Kidney (tissue), 13 donors: ENCODE measurements at regions not wholly inside any gene's neighbourhood (a gene's known extent, or its start where the extent isn't known, plus 50 kb on each side); places are given as distances from the start of the nearest gene placed in this dataset.
A peak's percentile ranks its signal among the peaks of the same experiment; 100 is the strongest.

Source experiments
- DNase-seq, 5 donors: peaks; one replicate each; pipeline ENCODE4 v3.0.0-alpha.2; 2013 to 2020
- FAIRE-seq: peaks from 2 replicates; lab custom pipeline; 2012; peaks lifted over from hg19 to GRCh38; lab: Jason Lieb, UNC
- H3K27ac ChIP-seq, 2 donors: one replicate each; pipeline ENCODE4 v1.7.0; 2013; ENCODE audit warnings: low read depth in 2 of 2, low read length in 2 of 2, inconsistent platforms in 1 of 2
- H3K27me3 ChIP-seq: one replicate; pipeline ENCODE4 v1.7.1; 2013; ENCODE audit warnings: low read length, inconsistent platforms; ENCODE audit not compliant: control insufficient read depth, insufficient read depth
- H3K36me3 ChIP-seq, 3 donors: one replicate each; pipeline versions ENCODE4 v1.7.0 to v1.7.1; 2013; ENCODE audit warnings: low read length in 3 of 3, control low read depth in 1 of 3, inconsistent platforms in 1 of 3; ENCODE audit not compliant: insufficient read depth in 3 of 3, control insufficient read depth in 2 of 3
- H3K4me1 ChIP-seq, 3 donors: one replicate each; pipeline versions ENCODE4 v1.7.0 to v1.7.1; 2013; ENCODE audit warnings: low read length in 3 of 3, inconsistent platforms in 1 of 3, low read depth in 1 of 3; ENCODE audit not compliant: control insufficient read depth in 2 of 3, insufficient read depth in 2 of 3
- H3K4me3 ChIP-seq, 3 donors: one replicate each; pipeline versions ENCODE4 v1.7.0 to v1.8.1; 2013; ENCODE audit warnings: low read length in 3 of 3, control low read depth in 1 of 3, inconsistent platforms in 1 of 3
- H3K9ac ChIP-seq, 3 donors: one replicate each; pipeline versions ENCODE4 v1.7.0 to v1.7.1; 2013; ENCODE audit warnings: low read length in 3 of 3, control low read depth in 1 of 3, inconsistent platforms in 1 of 3
- H3K9me3 ChIP-seq, 3 donors: one replicate each; pipeline versions ENCODE4 v1.7.0 to v1.7.1; 2013; ENCODE audit warnings: low read length in 3 of 3, control low read depth in 1 of 3, inconsistent platforms in 1 of 3; ENCODE audit not compliant: control insufficient read depth in 2 of 3, insufficient read depth in 1 of 3
- CTCF ChIP-seq: IDR thresholded peaks from 3 replicates; pipeline ENCODE4 v1.5.1; 2012; ENCODE audit warnings: mild to moderate bottlenecking, moderate library complexity, borderline replicate concordance; ENCODE audit not compliant: insufficient read depth; ENCODE audit errors: extremely low read depth
- intact Hi-C: fragments of 100-400 bp; cut with DNase I; formaldehyde crosslinking; loops from one replicate; pipeline ENCODE4 v1.11.1; 2022
- donor health status: control.
- donor health status: control.
- donor health status: control.
- donor health status: control.
- donor health status: control.
- donor health status: DM: yes; HTN: yes; CAD: no.
- donor health status: Normal renal cell carcinoma (clear cell type).

DNA sequence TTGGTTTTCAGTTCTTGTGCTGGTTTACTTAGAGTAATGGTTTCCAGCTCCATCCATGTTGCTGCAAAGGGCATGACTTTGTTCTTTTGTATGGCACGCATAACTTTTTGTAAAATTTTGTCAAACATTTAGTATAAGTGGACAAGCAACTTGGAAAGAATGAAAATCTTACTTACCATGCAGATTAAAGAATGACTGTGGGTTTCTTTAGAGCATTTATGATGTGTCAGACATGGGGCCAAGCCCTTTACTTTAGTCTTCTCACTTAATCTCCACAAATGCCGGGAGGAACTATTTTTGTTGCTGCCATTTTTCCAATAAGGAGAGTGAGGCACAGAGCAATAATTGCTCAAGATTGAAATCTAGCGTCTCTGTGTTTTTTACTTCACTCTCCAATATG is 652.5 kb upstream of the TBX3 start:
- intact Hi-C loops, result no loop called here
- Histone ChIP-seq H3K36me3 (no peaks in the 10 kb centered on the region), H3K4me1 (no peaks in the 10 kb centered on the region), H3K27me3 (no peaks in the 10 kb centered on the region), H3K9ac (no peak overlapping the region), H3K4me3 (no peak overlapping the region), H3K9me3 (no peaks in the 10 kb centered on the region), H3K27ac (no peak overlapping the region)
- DNase-seq (no peak), FAIRE-seq (no peak)
- TF ChIP-seq CTCF, result no peak

GRCh38 chr12:115335594-115335993 is 651.6 kb upstream of the TBX3 start:
- Histone ChIP-seq H3K4me3 (no peak overlapping the region), H3K9ac (no peak overlapping the region), H3K9me3 (no peaks in the 10 kb centered on the region), H3K27me3 (no peaks in the 10 kb centered on the region), H3K36me3 (no peaks in the 10 kb centered on the region), H3K4me1 (no peaks in the 10 kb centered on the region), H3K27ac (no peak overlapping the region)
- no peak for TF ChIP-seq CTCF
- FAIRE-seq (no peak), DNase-seq (peak in 1 of 5 donors; percentile 9)
- intact Hi-C loops, result no loop called here

DNA sequence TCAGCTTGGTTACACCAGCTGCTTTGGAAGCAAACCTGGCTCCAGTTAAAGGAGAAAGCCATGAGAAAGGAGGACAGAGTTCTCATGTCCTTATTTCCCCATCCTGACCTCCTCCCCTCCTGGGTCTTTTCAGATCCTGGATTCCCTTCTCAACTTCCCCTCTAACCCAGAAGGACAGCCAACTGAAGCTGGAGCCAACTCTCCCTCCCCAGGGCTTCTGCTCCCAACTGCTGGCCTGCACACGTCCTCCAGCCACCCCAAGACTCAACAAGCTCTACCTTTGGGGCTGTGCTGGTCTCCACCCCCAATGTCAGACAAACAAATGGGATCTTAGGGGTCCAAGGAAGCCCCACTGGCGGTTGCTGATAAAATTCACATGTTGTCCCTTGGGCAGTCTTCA is 651.1 kb upstream of the TBX3 start:
- no peak overlapping the region for H3K9ac ChIP-seq
- H3K4me1 ChIP-seq, result no peaks in the 10 kb centered on the region
- intact Hi-C loops, result no loop called here
- TF ChIP-seq CTCF, result no peak
- FAIRE-seq (no peak), DNase-seq (no peak)
- no peak overlapping the region for H3K27ac ChIP-seq
- H3K4me3 ChIP-seq, result no peak overlapping the region
- no peaks in the 10 kb centered on the region for H3K9me3 ChIP-seq
- no peaks in the 10 kb centered on the region for H3K27me3 ChIP-seq
- no peaks in the 10 kb centered on the region for H3K36me3 ChIP-seq

DNA sequence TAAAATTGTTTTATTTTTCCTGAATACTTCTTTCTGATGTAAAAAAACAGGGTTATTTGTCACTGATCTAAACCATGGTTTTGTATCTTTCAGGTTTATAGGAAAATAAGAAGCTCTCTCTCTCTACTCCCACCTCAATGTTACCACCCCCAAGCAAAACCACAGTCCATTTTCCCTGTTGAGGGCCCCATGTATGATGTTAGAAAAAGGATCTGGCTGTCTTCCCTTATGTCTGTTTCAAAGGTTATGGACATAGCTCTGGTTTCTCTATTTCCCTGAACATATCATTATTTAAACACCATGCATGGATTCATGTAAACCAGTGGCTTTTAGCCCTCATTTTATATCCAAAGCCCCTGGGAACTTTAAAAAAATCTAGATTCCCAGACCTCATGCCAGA is 649.0 kb upstream of the TBX3 start:
- intact Hi-C loops, result no loop called here
- H3K9ac ChIP-seq, result no peak overlapping the region
- H3K27me3 ChIP-seq, result no peaks in the 10 kb centered on the region
- H3K9me3 ChIP-seq, result no peaks in the 10 kb centered on the region
- no peaks in the 10 kb centered on the region for H3K4me1 ChIP-seq
- DNase-seq, result no peak
- no peak for TF ChIP-seq CTCF
- no peak overlapping the region for H3K4me3 ChIP-seq
- H3K27ac ChIP-seq, result no peak overlapping the region
- FAIRE-seq, result no peak
- no peaks in the 10 kb centered on the region for H3K36me3 ChIP-seq
